NCI-H748 (cell line): ENCODE measurements at regions not wholly inside any gene's neighbourhood (a gene's known extent, or its start where the extent isn't known, plus 50 kb on each side); places are given as distances from the start of the nearest gene placed in this dataset.

Experiments
- DNase-seq: peaks from one replicate; lab custom pipeline; 2025; ENCODE audit not compliant: unreplicated experiment; lab: John Stamatoyannopoulos, UW

DNA sequence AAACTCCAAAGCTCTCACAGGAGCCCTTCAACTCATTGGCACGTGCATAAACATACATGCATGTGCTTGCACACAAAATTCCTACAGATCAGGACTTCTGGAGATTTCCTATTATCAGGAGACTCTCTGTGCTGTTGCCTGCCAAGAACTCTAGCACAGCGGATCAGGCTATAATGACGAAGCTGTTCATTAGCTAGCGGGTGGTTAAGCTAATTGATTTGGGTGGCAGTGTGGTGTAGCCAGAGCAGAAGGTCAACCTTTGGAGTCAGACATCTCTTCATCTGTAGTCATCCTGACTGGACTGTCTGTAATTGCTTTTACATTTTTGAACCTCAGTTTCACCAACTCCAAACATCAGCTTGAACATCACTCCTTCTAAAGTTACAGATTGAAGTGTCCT lies 69.0 kb downstream of the KIF2B start:
- DNase-seq, result no peak

- no peak for DNase-seq
These were observed 69.5 kb downstream of the KIF2B start for GRCh38 chr17:53892222-53892621.

DNA sequence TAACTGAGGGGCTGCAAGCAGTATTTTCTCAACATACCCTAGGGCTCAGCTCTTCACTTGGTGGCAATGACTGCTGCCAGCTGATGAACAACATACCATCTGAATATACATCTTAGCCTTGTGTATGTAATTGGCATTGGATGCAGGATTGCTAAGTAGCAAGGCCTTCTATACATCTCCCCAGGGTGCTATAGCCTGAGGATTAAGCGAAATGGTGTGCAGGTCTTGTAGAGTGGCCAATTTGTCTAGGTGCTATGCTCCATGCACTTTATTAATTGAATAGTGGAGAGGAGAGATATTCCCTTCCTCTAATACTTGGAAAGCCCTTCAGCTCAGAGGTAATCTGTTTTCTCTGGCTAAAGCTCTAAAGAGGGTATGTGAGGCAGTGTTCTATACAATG lies 71.9 kb downstream of the KIF2B start:
- no peak for DNase-seq

DNA sequence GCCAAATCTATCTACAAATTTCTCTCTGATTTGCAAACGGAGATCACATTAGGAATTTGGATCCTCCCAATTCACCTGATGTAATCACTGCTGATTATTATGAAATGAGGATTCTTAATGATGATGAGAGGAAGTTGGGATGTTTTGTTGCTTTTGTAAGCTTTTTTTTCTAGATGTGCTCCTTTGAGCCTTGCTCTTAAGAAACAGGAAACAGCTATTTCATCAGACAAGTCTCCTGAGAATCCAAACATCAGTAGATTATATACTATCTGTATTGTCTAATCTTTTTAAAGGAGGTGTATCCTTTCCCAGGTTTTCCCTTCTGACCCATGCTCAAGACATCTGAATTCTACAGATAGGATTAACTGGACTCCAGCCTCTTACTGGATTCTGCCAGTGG lies 73.3 kb downstream of the KIF2B start:
- DNase-seq, result no peak

- DNase-seq, result no peak
These were observed 78.2 kb downstream of the KIF2B start for GRCh38 chr17:53900951-53901350.

DNA sequence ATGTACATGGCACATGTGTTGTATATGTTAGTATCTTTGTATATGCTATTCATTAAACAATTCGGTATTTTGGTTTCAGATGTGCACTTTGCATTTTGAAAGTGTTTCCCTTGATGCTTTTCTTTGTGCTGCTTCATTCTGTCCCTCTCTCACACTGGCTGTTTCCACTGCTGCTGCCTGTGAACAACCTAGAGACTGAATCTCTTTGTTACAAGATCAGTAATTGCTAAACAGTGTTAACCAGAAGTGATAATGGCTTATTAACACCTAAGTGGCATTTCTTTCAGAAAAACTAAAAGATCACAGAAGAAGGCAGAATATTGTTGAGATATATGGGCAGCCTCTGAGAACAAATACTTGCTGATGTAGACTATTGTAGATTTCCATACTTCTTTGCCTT lies 84.7 kb downstream of the KIF2B start:
- DNase-seq, result no peak

DNA sequence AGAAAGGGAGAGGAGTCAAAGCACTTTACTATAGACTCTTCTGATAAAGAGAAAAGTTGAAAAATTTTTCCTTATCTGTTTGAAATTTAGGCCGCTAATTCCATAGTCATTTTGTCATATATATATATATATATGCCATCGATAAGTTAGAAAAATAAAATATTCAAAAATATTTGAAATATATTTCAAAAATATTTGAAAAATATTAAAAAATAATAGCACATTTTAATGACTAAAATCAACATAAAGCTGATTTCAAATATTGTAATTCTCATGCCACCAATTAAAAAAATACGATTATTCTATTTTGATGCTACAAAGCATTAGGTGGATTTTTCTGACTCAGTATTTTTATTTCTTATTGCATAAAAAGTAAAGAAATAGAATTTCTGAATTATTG lies 87.1 kb downstream of the KIF2B start:
- DNase-seq, result no peak

- no peak for DNase-seq
These were observed 89.4 kb downstream of the KIF2B start for GRCh38 chr17:53912117-53912516.

DNA sequence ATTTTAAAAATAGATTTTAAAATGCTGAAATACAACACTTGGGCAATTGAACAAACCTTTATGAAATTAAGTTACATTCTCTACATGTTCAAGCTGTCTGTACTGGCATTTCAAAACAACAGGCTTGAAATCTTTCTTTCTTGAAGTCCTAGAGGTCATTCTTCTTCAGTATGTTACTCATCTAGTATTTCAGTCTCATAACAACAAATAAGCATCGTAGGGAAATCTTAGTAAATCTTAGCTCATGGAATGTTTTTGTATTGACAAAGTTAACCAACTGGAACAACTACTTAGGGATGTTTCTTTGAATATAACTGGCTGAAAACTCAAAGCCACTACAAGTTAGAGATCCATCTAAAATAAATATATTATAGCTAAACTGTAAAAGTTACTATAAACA lies 96.6 kb downstream of the KIF2B start:
- no peak for DNase-seq

DNA sequence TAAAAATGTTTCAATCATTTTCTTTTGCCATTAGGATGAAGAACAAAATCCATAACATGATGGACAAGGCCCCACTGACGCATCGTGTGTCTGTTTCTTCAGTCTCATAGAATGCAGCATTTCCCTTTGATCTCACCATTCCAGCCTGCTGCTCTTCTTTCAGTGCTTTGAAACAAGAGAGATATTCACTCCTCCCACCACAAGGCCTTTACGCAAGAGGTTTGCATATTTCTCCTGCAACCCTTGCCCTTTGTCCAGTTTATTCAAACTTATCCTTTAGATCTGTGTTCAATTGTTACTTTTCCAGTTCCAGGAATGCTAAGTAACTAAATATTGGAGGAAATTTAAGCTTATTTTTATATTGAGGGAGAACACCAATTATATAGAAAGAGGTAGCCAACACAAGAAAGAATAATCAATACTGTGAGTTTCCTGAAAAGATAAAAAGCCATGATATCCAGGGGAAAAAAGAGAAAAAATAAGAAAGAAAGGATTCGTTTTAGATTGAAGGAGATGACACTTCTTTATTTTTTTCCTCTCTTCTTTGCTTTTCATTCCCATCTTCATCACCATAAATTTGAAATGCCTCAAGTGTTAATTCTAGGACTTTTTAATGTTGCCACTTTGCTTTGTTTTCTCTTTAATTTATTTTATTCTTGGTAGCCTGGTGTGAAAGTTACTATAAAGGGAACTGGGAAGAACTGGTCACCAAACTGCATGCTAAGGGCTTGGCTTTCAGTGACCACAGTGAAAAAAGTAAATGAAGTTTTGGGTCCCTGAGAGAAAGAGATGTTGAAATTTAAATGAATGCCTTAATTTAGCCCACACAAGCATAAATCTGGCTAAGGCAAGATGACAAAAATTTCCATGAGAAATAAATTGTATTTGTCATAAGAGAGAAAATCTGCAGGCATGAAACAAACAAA lies 102.1 kb downstream of the KIF2B start:
- DNase-seq, result no peak

- DNase-seq, result no peak
These were observed 109.7 kb downstream of the KIF2B start for GRCh38 chr17:53932386-53932785.

DNA sequence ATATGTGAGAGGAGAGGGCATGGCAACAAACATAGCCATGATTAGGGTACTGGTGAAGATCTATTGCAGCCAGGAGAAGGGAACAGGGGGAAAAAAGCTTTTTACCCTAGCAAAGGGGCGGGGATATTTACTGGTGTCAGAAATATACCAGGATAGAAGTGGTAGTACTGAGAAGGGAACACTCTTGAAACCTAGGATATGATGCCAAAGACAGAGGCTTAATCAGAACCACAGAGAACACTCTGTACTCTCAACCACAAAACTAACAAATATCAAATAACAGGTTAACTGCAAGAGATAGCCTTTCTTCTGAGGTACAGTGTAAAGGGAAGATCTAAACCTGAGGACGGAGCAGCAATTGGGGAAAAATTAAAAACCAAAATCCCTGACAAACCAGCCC lies 112.2 kb downstream of the KIF2B start:
- no peak for DNase-seq

GRCh38 chr17:53941231-53941630 lies 118.5 kb downstream of the KIF2B start:
- no peak for DNase-seq

GRCh38 chr17:53942436-53942835 lies 119.7 kb downstream of the KIF2B start:
- no peak for DNase-seq

DNA sequence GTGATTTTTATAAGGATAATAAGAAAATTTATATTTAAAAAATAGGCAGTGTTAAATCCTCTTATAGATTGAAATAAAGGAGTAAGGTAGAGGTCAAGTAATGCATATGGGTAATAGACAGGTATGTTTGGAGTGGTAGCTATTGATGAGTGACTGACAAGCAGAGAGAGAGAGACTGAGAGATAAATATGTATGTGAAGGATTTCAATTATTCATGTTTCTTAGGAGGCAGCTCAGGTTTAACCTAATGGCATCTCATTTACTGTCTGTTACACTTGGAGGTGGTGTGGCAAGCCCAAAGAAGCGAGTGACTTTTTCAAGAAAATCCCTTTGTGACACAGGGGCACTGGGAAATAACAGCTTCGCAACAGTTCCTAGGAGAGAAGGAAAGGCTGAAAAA lies 120.2 kb downstream of the KIF2B start:
- DNase-seq, result no peak

DNA sequence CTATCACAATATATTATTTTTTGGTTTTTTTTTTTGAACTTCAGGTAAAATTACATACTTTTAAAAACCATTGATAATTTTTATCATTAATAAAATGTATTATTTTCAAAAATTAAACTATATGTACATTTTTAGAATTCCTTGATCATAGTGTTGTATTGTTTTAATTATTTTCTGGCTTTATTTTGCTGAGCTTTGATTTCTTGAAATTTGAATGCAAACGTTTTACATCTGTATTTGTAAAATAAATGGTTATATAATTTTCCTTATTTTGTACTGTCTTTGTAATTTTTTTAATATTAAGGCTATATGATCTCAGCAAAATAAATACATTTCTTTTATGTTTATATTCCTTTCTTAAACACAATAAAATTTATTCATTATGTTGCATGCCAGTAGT lies 125.6 kb downstream of the KIF2B start:
- no peak for DNase-seq

DNA sequence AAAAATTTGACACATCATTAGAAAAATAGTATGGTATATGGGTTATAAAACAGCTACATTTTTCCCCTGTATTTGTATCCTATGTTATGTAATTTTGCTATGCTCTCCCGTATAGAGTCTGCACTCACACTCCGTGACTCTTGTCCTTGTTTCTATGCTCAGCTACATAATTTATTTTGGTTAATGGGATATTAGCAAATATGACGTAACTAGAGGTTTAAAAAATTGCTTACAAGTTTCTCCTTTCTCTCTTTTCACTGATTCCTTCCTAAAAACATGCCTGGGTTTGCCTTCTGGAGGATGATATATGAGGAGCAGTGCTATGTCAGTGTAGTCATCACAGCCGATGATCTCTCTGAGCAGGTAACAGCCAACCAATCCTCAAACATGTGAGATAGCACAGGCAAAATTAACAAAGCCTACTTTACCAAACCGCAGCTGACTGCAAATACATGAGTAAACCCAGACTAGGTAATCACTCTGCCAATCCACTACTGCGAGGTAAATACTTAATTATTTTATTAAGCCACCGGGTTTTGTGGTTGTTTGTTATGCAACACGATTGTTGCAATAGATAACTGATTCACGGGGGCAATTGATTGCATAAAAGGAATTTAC lies 126.9 kb downstream of the KIF2B start:
- no peak for DNase-seq

- no peak for DNase-seq
These were observed 127.6 kb downstream of the KIF2B start for GRCh38 chr17:53950207-53950857.

- DNase-seq, result no peak
These were observed 128.1 kb downstream of the KIF2B start for GRCh38 chr17:53950858-53951250.

DNA sequence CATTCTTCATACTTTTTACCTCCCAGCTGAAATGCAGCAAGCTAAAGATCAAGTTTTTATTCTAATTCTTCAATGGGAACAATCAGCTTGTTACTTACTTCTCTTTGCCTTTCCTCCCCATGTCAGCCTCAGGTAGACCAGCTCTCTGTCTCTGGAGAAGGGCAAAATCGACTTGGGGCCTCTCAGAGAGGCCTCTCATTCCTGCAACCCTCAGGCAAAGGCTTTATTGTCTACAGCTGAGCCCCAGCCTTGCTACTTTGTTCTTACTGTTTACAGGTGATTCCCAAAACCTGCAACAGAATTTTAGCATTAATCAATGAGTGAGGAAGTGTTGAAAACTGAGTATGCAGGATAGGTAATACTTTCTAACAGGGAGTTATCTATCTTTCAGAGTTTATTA lies 148.6 kb downstream of the KIF2B start:
- no peak for DNase-seq

DNA sequence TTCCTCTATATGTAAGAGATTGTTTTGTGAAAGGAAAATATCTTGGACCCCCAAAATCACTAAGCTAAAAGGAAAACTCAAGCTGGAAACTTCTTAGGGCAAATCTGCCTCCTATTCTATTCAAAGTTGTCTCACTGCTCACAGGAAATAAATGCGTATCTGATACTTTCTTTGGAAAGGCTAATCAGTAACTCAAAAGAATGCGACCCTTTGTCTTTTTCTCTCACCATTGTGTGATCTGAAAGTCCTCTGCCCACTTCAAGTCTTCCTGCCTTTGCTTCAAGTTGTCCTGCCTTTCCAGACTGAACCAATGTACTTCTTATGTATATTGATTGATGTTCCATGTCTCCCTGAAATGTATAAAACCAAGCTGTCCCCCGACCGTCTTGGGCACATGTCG lies 157.3 kb downstream of the KIF2B start:
- no peak for DNase-seq

- no peak for DNase-seq
These were observed 173.4 kb downstream of the KIF2B start for GRCh38 chr17:53996131-53996530.
